Uterus (tissue), 2 donors: ENCODE measurements at regions not wholly inside any gene's neighbourhood (a gene's known extent, or its start where the extent isn't known, plus 50 kb on each side); places are given as distances from the start of the nearest gene placed in this dataset.

Source experiments
- CTCF ChIP-seq, 4 experiments: fragments of 200-600 bp in 2 of 4; fragments of 450-650 bp in 2 of 4; sonication (generic) in 2 of 4; IDR thresholded peaks; one replicate each; pipeline ENCODE4 v1.5.1; 2016 to 2019; ENCODE audit warnings: antibody characterized with exemption in 4 of 4, mild to moderate bottlenecking in 2 of 4, moderate library complexity in 1 of 4
- POLR2A ChIP-seq, 2 donors: fragments of 450-650 bp; IDR thresholded peaks; one replicate each; pipeline ENCODE4 v1.6.1; 2016; ENCODE audit warnings: antibody characterized with exemption in 2 of 2, mild to moderate bottlenecking in 1 of 2, moderate library complexity in 1 of 2

- TF ChIP-seq CTCF (IDR thresholded peaks at IDR 0.05) (no peak), POLR2A (IDR thresholded peaks at IDR 0.05) (no peak)
These were observed 149.5 kb downstream of the CCNG2 start for GRCh38 chr4:77306496-77306895.
